ENCODE measurements at regions not wholly inside any gene's neighbourhood (a gene's known extent, or its start where the extent isn't known, plus 50 kb on each side); places are given as distances from the start of the nearest gene placed in this dataset.

GRCh38 chr6:159461266-159461665, 231.8 kb downstream of the SOD2 start (continued):
- TF ChIP-seq THAP12 (CRISPR knock-in tag; IDR thresholded peaks at IDR 0.05) (no peak), CCNT2 (IDR thresholded peaks at IDR 0.05; ENCODE audit: borderline replicate concordance, extremely low read depth, insufficient read length, low read depth, low read length) (no peak), PHTF2 (CRISPR knock-in tag; IDR thresholded peaks at IDR 0.05) (no peak), TFAP4 (CRISPR knock-in tag; IDR thresholded peaks at IDR 0.05; ENCODE audit: borderline replicate concordance) (no peak), L3MBTL2 (IDR thresholded peaks at IDR 0.05) (no peak), TBP (optimal IDR thresholded peaks at IDR 0.05; ENCODE audit: low read depth, low read length) (no peak), PTTG1 (tag; IDR thresholded peaks at IDR 0.05; ENCODE audit: low read depth) (no peak)

- intact Hi-C loops (cut with micrococcal nuclease) (no loop called here), in situ Hi-C loops (cut with MboI) (no loop called here)
- CTCF ChIA-PET (ENCODE audit: low intra/inter-chr PET ratio) = no interaction called here
- H2AFZ ChIP-seq (ENCODE audit: low read depth, low read length) = no peak overlapping the region
- no peaks in the 10 kb centered on the region for H3K9me1 ChIP-seq (ENCODE audit: control insufficient read depth, insufficient read depth, low read length)
- BruUV-seq (replicated peaks) = no TSS peak
- no peak overlapping the region for H3K27ac ChIP-seq (ENCODE audit: extremely low read depth, low read depth, low read length)
- no peaks in the 10 kb centered on the region for H3K36me3 ChIP-seq (ENCODE audit: control insufficient read depth, insufficient read depth, low read length)
- no peak overlapping the region for H3K9ac ChIP-seq (ENCODE audit: insufficient read depth in 1 of 2, low read depth in 2 of 2, low read length in 2 of 2)
- H3K9me3 ChIP-seq (replicated peaks; ENCODE audit: control insufficient read depth, insufficient read depth, low read depth, low read length) = no peaks in the 10 kb centered on the region
- H3K4me3 ChIP-seq = no peak overlapping the region
- DNase-seq (ENCODE audit: extremely low read depth in 1 of 4, low spot score in 3 of 4) (no peak), ATAC-seq (no peak), FAIRE-seq (no peak)
- H3K4me1 ChIP-seq (replicated peaks in 1 of 2; ENCODE audit: control insufficient read depth in 2 of 2, insufficient read depth in 2 of 2, low read length in 2 of 2) = no peaks in the 10 kb centered on the region
- no peak overlapping the region for H3K4me2 ChIP-seq (ENCODE audit: insufficient read depth, low read length)
- WGBS (ENCODE audit: insufficient coverage, low coverage, missing lambda C conversion rate) = 2% methylated on average over 4 of the region's 4 CpGs
- H3K79me2 ChIP-seq (ENCODE audit: control insufficient read depth, insufficient read depth, low read length) = no peaks in the 10 kb centered on the region
- peaks cover 6 to 12% of the 10 kb centered on the region in 2 experiments; a peak in 4 of 5 replicates for H3K27me3 ChIP-seq (ENCODE audit: control insufficient read depth in 2 of 2, insufficient read depth in 2 of 2, low read length in 2 of 2)
- POLR2A ChIA-PET = no interaction called here
- H4K20me1 ChIP-seq (replicated peaks; ENCODE audit: control insufficient read depth, insufficient read depth, low read length) = 0 out of 2 replicates have a peak, but pooled peaks cover 5% of the 10 kb centered on the region
- TF ChIP-seq HINFP (tag; conservative IDR thresholded peaks at IDR 0.05; ENCODE audit: low read depth) (no peak), RFX5 (IDR thresholded peaks at IDR 0.05; ENCODE audit: low read depth, low read length) (no peak), PRDM10 (IDR thresholded peaks at IDR 0.05; ENCODE audit: partially characterized antibody) (no peak), SNAPC5 (CRISPR knock-in tag; IDR thresholded peaks at IDR 0.05) (no peak), SIX5 (IDR thresholded peaks at IDR 0.05; ENCODE audit: borderline replicate concordance in 1 of 2, insufficient read depth in 1 of 2, low read depth in 1 of 2, low read length in 2 of 2) (no peak)
Measured at GRCh38 chr6:159460476-159460875, 232.6 kb downstream of the SOD2 start.

Data from K562 (cell line).